ENCODE measurements at regions not wholly inside any gene's neighbourhood (a gene's known extent, or its start where the extent isn't known, plus 50 kb on each side); places are given as distances from the start of the nearest gene placed in this dataset.

DNA sequence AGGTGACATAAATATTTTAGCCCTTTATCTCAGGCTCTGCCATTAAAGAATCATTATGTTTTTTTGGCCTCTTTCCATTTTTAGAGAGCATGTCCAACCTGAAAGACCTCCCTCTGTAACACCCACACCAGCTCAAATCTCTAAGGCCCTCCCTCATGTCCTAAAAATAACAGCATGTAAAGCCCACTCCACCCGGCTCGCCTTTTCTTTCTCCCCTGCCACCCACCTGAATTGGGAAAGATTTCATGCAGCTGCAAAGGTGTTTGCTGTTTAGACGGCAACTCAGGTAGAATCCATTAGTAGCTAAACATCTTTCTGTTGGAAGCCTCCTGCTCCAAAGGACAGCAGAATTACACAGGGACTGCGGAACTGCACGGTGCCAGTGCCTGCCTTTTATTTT, 79.9 kb downstream of the DMRTA2 start:
- TF ChIP-seq CTCF (IDR thresholded peaks at IDR 0.05 in 2 of 3, conservative IDR thresholded peaks at IDR 0.05 in 1 of 3; ENCODE audit: insufficient read depth in 2 of 3, low read depth in 1 of 3, low read length in 3 of 3) (no peak), POLR2G (IDR thresholded peaks at IDR 0.05; ENCODE audit: low read depth, low read length) (no peak), JUNB (CRISPR knock-in tag; conservative IDR thresholded peaks at IDR 0.05) (no peak), GABPB1 (CRISPR knock-in tag; IDR thresholded peaks at IDR 0.05) (no peak), BRCA1 (IDR thresholded peaks at IDR 0.05) (no peak), BRCA1 (CRISPR knock-in tag; IDR thresholded peaks at IDR 0.05) (no peak), EP300 (IDR thresholded peaks at IDR 0.05; ENCODE audit: low read length) (no peak), JUN (IDR thresholded peaks at IDR 0.05; ENCODE audit: borderline replicate concordance, low read depth, low read length) (no peak), JUN (CRISPR knock-in tag; IDR thresholded peaks at IDR 0.05; ENCODE audit: borderline replicate concordance) (no peak), IRF2 (CRISPR knock-in tag; IDR thresholded peaks at IDR 0.05) (no peak)
